Osteoblast (primary cell): ENCODE measurements at regions not wholly inside any gene's neighbourhood (a gene's known extent, or its start where the extent isn't known, plus 50 kb on each side); places are given as distances from the start of the nearest gene placed in this dataset.
"Not testable (repeated sequence)": the region's sequence is repeated elsewhere in the genome, so short reads cannot be mapped to it uniquely, and the experiment has no call there.

ENCODE experiments used
- DNase-seq: peaks from one replicate; pipeline ENCODE4 v3.0.0; 2011; ENCODE audit warnings: low spot score, mixed read lengths; ENCODE audit not compliant: insufficient read length; ENCODE audit errors: missing footprints
- H2AFZ ChIP-seq: 2 replicates; pipeline ENCODE4 v1.6.0; 2011; ENCODE audit warnings: mild to moderate bottlenecking, low read length
- H3K27ac ChIP-seq: 2 replicates; pipeline ENCODE4 v1.5.1; 2011; ENCODE audit warnings: mild to moderate bottlenecking, low read depth, low read length, moderate library complexity
- H3K27me3 ChIP-seq: 2 replicates; pipeline ENCODE4 v1.6.0; 2012; ENCODE audit warnings: mild to moderate bottlenecking, control low read depth, inconsistent platforms, low read length, moderate library complexity; ENCODE audit not compliant: insufficient read depth
- H3K36me3 ChIP-seq: 2 replicates; pipeline ENCODE4 v1.5.1; 2011; ENCODE audit warnings: mild to moderate bottlenecking, low read length, control low read depth, moderate library complexity; ENCODE audit not compliant: insufficient read depth
- H3K4me1 ChIP-seq: 2 replicates; pipeline ENCODE4 v1.5.1; 2011; ENCODE audit warnings: mild to moderate bottlenecking, low read length, control low read depth, moderate library complexity; ENCODE audit not compliant: insufficient read depth
- H3K4me2 ChIP-seq: 2 replicates; pipeline ENCODE4 v1.6.0; 2011; ENCODE audit warnings: mild to moderate bottlenecking, low read length; ENCODE audit not compliant: insufficient read depth
- H3K4me3 ChIP-seq: fragments of 200-600 bp; sonication (generic); 3 replicates; pipeline ENCODE4 v1.5.1; 2012; ENCODE audit warnings: mild to moderate bottlenecking, low read length, inconsistent platforms; ENCODE audit not compliant: insufficient read depth
- H3K79me2 ChIP-seq: 2 replicates; pipeline ENCODE4 v1.6.0; 2012; ENCODE audit warnings: mild to moderate bottlenecking, low read length, control low read depth, inconsistent platforms; ENCODE audit not compliant: insufficient read depth
- H3K9me3 ChIP-seq: 2 replicates; pipeline ENCODE4 v1.5.1; 2011; ENCODE audit warnings: low read depth, low read length, control low read depth
- H4K20me1 ChIP-seq: 2 replicates; pipeline ENCODE4 v1.6.0; 2012; ENCODE audit warnings: mild to moderate bottlenecking, low read length, control low read depth; ENCODE audit not compliant: insufficient read depth
- TF ChIP-seq, protein P1 (sequence below): IDR thresholded peaks from 2 replicates; pipeline ENCODE4 v1.5.1; 2011; ENCODE audit warnings: mild to moderate bottlenecking, low read depth, low read length, moderate library complexity; ENCODE audit errors: extremely low read depth

GRCh38 chr2:111668741-111669140 lies 215.3 kb downstream of the ANAPC1 start:
- H3K4me3 ChIP-seq = no peak overlapping the region
- no peaks in the 10 kb centered on the region for H3K79me2 ChIP-seq
- H3K27me3 ChIP-seq = no peaks in the 10 kb centered on the region
- no peaks in the 10 kb centered on the region for H3K36me3 ChIP-seq
- no peaks in the 10 kb centered on the region for H4K20me1 ChIP-seq
- H2AFZ ChIP-seq = no peak overlapping the region
- TF ChIP-seq, protein P1, sequence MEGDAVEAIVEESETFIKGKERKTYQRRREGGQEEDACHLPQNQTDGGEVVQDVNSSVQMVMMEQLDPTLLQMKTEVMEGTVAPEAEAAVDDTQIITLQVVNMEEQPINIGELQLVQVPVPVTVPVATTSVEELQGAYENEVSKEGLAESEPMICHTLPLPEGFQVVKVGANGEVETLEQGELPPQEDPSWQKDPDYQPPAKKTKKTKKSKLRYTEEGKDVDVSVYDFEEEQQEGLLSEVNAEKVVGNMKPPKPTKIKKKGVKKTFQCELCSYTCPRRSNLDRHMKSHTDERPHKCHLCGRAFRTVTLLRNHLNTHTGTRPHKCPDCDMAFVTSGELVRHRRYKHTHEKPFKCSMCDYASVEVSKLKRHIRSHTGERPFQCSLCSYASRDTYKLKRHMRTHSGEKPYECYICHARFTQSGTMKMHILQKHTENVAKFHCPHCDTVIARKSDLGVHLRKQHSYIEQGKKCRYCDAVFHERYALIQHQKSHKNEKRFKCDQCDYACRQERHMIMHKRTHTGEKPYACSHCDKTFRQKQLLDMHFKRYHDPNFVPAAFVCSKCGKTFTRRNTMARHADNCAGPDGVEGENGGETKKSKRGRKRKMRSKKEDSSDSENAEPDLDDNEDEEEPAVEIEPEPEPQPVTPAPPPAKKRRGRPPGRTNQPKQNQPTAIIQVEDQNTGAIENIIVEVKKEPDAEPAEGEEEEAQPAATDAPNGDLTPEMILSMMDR = no peak
- H3K4me1 ChIP-seq = peaks cover 5% of the 10 kb centered on the region
- H3K27ac ChIP-seq = no peak overlapping the region
- DNase-seq = no peak
- H3K9me3 ChIP-seq = no peaks in the 10 kb centered on the region
- no peak overlapping the region for H3K4me2 ChIP-seq

DNA sequence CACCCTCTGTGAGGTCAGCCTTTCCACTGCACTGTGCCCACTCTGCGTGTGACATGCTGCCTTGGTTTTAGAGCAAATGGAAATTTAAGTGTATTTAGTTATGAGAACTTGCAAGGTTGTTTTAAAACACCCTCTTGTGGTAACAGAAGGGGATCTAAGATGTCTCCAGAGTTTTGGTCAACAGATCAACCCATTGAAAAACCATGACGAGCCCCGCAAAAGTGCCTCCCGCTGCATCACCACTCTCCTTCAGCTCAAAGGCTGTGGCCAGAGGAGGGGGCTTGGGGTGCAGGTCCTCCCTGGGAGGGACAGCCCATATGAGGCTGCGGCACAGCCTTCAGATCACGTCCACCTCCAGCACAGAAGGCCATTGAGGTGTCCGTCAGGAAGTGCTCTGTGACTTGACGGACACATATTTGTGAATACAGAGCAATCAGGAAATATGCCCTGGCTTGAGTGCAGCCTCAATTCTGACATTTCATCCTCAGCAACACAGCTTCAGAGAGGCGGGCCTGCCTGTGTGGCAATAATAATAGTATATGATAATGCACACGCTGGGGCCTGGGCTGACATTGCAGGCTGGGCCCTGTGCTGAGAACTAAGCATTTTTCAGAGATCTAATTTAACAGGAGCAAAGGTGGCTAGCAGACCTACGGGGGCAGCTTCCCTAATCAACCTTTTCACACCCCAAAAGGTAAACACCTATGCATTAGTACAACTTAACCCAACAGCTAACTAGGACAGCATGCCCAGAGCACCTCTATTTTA lies 213.9 kb downstream of the ANAPC1 start:
- no peak for DNase-seq
- no peak overlapping the region for H3K27ac ChIP-seq
- TF ChIP-seq, protein P1 = no peak
- peaks cover 6% of the 10 kb centered on the region for H3K4me1 ChIP-seq
- H3K9me3 ChIP-seq = no peaks in the 10 kb centered on the region
- H3K4me2 ChIP-seq = no peak overlapping the region
- no peaks in the 10 kb centered on the region for H3K79me2 ChIP-seq
- no peaks in the 10 kb centered on the region for H4K20me1 ChIP-seq
- no peak overlapping the region for H3K4me3 ChIP-seq
- H3K36me3 ChIP-seq = no peaks in the 10 kb centered on the region
- H2AFZ ChIP-seq = no peak overlapping the region
- no peaks in the 10 kb centered on the region for H3K27me3 ChIP-seq

- Histone ChIP-seq H3K4me2 (no peak overlapping the region), H2AFZ (no peak overlapping the region), H3K27me3 (no peaks in the 10 kb centered on the region), H3K36me3 (no peaks in the 10 kb centered on the region), H4K20me1 (no peaks in the 10 kb centered on the region), H3K27ac (no peak overlapping the region), H3K4me1 (peaks cover 6% of the 10 kb centered on the region), H3K9me3 (no peaks in the 10 kb centered on the region), H3K79me2 (no peaks in the 10 kb centered on the region), H3K4me3 (no peak overlapping the region)
- TF ChIP-seq, protein P1 = no peak
- no peak for DNase-seq
Measured at GRCh38 chr2:111670776-111671175, 213.2 kb downstream of the ANAPC1 start.

DNA sequence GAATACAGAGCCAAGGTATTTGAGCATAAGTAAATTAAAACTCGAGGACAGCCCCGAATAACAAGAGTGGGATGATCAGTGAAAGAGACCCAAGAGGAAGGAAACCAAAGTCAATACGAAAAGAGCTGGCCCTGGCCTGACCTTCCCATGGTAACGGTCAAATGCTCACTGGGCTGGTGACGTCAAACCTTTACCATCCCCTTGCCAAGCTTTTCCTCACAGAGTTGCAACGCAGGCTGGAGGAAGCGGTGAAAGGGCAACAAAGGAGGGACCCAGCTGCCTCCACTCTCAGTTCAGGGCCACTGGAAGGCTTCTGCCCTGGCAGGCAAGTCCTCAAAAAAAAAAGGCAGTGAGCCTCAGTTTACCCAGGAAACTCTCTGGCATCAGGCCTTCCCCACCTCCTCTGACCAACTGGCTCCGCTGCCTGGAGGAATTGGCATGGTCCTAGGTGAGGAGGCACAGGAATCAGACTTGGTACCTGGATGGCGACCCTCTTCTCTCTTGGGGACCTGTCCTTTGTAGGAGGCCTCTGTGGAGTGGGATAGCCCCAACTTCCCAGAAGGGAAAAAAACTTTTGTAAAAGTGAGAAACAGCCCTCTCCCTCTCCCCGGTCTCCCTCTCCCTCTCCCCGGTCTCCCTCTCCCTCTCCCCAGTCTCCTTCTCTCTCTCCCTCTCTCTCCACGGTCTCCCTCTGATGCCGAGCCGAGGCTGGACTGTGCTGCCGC lies 212.4 kb downstream of the ANAPC1 start:
- no peak overlapping the region for H3K4me2 ChIP-seq
- no peak for DNase-seq

DNA sequence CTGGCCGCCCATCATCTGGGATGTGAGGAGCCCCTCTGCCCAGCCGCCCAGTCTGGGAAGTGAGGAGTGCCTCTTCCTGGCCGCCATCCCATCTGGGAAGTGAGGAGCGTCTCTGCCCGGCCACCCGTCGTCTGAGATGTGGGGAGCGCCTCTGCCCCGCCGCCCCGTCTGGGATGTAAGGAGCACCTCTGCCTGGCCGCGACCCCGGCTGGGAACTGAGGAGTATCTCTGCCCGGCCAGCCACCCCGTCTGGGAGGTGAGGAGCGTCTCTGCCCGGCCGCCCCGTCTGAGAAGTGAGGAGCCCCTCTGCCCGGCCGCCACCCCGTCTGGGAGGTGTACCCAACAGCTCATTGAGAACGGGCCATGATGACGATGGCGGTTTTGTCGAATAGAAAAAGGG lies 211.4 kb downstream of the ANAPC1 start:
- not testable (repeated sequence) for H3K9me3 ChIP-seq, H3K27me3 ChIP-seq, H3K4me3 ChIP-seq, H3K4me2 ChIP-seq, H2AFZ ChIP-seq, H3K79me2 ChIP-seq, H3K36me3 ChIP-seq, H4K20me1 ChIP-seq, H3K27ac ChIP-seq, DNase-seq, H3K4me1 ChIP-seq

More for the DNA sequence above, 212.4 kb downstream of the ANAPC1 start:
- Histone ChIP-seq H3K4me3 (no peak overlapping the region), H2AFZ (no peak overlapping the region), H3K27ac (no peak overlapping the region), H3K9me3 (no peaks in the 10 kb centered on the region), H3K27me3 (no peaks in the 10 kb centered on the region), H4K20me1 (no peaks in the 10 kb centered on the region), H3K4me1 (peaks cover 6% of the 10 kb centered on the region), H3K79me2 (no peaks in the 10 kb centered on the region), H3K36me3 (no peaks in the 10 kb centered on the region)
- TF ChIP-seq, protein P1 = no peak
